H7 (cell line): ENCODE measurements at regions not wholly inside any gene's neighbourhood (a gene's known extent, or its start where the extent isn't known, plus 50 kb on each side); places are given as distances from the start of the nearest gene placed in this dataset.

ENCODE experiments used
- DNase-seq: peaks from one replicate; pipeline ENCODE4 v3.0.0; 2012
- H3K27me3 ChIP-seq: 2 replicates; pipeline ENCODE4 v1.6.0; 2011; ENCODE audit warnings: mild to moderate bottlenecking, low read length; ENCODE audit not compliant: control insufficient read depth, insufficient read depth
- H3K36me3 ChIP-seq: replicated peaks from 2 replicates; pipeline ENCODE4 v1.5.1; 2011; ENCODE audit warnings: low read length; ENCODE audit not compliant: control insufficient read depth, insufficient read depth
- H3K4me3 ChIP-seq: 2 replicates; pipeline ENCODE4 v1.5.1; 2011; ENCODE audit warnings: low read depth, mild to moderate bottlenecking, control low read depth, low read length, moderate library complexity; ENCODE audit not compliant: insufficient read depth

GRCh38 chr10:56599201-56599600 lies 238.1 kb upstream of the ZWINT start:
- no peak overlapping the region for H3K4me3 ChIP-seq
- H3K27me3 ChIP-seq, result no peaks in the 10 kb centered on the region
- no peaks in the 10 kb centered on the region for H3K36me3 ChIP-seq
- no peak for DNase-seq

DNA sequence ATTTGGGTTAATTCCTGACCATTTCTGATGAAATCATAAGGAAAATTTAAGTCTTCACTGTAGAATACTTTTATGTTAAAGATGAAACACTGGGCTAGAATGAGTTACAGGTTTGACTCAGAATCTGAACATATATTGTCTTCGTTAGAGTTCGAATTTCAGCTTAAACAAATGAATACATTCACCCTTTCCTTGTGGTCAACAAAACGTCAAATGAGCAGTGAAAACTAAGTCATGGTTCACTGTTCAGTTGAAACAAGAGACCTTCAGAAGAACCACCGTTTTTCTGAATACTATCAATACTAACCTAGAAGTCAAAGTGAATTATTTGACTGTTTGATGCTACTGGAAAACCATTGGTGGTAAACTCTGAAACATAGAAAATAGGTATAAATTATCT lies 235.2 kb upstream of the ZWINT start:
- Histone ChIP-seq H3K36me3 (no peaks in the 10 kb centered on the region), H3K27me3 (no peaks in the 10 kb centered on the region), H3K4me3 (no peak overlapping the region)
- DNase-seq, result no peak

DNA sequence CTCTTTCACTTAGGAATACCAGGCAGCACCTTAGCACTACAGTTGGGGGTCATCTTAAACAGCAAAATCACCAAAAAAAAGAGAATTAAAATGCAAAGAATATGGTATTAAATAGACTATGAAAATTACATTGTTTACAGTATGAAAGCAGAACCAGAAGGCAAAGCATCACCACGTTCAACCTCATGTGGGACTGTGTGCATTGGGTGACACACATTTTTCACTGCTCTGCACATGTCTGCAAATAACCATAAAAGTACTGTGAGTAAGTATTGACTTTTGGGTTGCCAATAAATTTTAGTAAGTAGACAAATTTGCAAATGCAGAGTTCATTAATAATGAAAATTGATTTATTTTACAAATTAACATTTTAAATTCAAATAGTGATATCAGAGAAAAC lies 232.1 kb upstream of the ZWINT start:
- no peaks in the 10 kb centered on the region for H3K27me3 ChIP-seq
- no peaks in the 10 kb centered on the region for H3K36me3 ChIP-seq
- H3K4me3 ChIP-seq, result no peak overlapping the region
- no peak for DNase-seq

GRCh38 chr10:56586461-56586891 lies 225.4 kb upstream of the ZWINT start:
- peak; percentile 13 for DNase-seq
- Histone ChIP-seq H3K27me3 (no peaks in the 10 kb centered on the region), H3K4me3 (no peak overlapping the region), H3K36me3 (no peaks in the 10 kb centered on the region)

- H3K36me3 ChIP-seq, result no peaks in the 10 kb centered on the region
- no peak overlapping the region for H3K4me3 ChIP-seq
- DNase-seq, result no peak
- H3K27me3 ChIP-seq, result no peaks in the 10 kb centered on the region
These were observed 224.6 kb upstream of the ZWINT start for GRCh38 chr10:56585447-56586171.

DNA sequence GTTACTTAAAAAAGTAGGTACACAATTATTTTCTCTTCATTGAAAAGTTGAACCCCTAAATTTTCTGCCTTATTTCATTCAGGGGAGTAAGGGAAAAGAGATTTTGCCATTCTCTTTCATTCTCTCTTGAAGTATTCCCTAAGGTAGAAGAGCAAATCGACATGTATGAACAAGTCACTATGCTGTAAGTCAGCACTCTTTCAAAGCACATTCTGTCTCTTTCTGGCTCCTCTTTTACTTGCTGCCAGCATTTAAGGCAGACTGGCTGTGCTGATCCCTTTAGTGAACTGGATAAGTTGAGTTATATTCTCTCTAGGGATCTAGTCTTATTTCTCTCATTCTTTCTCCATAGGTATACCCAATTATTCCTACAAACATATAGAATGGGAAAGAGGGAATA lies 222.3 kb upstream of the ZWINT start:
- H3K36me3 ChIP-seq, result no peaks in the 10 kb centered on the region
- no peaks in the 10 kb centered on the region for H3K27me3 ChIP-seq
- H3K4me3 ChIP-seq, result no peak overlapping the region
- DNase-seq, result no peak

DNA sequence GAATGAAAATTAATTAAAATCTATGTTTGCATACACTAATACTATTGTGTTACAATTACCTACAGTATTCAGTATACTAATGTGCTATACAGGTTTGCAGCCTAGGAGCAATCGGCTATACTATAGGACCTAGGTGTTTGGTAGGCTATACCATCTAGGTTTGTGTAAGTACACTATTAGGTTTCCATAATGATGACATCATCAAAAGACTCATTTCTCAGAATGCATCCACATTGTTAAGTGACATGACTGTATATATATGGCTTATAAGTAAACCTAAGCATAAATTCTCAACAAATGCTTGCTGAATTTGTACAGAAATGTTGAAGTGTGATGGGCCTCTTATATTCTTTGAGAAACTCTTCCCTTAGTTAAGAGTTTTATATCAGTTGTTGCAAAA lies 206.5 kb upstream of the ZWINT start:
- no peaks in the 10 kb centered on the region for H3K27me3 ChIP-seq
- DNase-seq, result no peak
- no peaks in the 10 kb centered on the region for H3K36me3 ChIP-seq
- H3K4me3 ChIP-seq, result no peak overlapping the region

GRCh38 chr10:56561336-56561735 lies 200.3 kb upstream of the ZWINT start:
- DNase-seq, result no peak
- Histone ChIP-seq H3K27me3 (no peaks in the 10 kb centered on the region), H3K36me3 (no peaks in the 10 kb centered on the region), H3K4me3 (no peak overlapping the region)

DNA sequence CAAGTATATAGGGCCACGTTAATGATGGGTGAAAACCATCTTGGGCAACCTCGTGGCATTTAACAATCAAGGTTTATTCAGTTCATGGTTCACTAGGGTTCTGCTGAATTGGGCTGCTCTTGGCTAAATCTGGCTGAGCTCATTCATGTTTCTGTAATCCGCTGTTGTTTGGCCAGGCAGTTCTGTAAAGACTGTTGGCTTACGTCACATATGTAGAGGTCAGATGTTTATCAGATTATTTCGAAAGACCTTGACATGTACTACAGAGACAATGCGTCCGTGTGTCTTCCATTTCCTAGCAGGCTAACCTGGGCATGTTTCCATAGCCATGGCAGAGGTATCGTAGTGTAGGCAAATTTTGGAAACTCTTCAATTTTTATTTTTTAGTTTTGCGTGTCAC lies 190.0 kb upstream of the ZWINT start:
- H3K27me3 ChIP-seq, result no peaks in the 10 kb centered on the region
- H3K4me3 ChIP-seq, result no peak overlapping the region
- no peak for DNase-seq
- H3K36me3 ChIP-seq, result no peaks in the 10 kb centered on the region

DNA sequence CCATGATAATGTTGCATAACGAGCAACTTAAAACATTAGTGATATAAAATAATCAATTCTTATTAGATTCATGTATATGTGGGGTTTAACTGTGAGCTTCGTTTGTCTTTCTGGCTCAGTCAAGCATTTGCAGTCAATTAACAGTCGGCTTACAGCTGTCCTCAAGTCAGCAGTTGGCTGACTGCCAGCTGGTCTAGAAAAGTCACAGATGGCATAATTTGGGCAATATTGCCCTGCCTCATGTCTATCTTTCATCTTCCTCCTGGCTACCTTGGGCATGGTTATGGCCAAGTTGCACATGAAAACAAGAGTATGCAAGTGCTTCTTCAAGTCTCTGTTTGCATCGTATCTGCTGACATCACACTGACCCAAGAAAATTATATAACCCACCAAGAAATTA lies 186.1 kb upstream of the ZWINT start:
- DNase-seq, result no peak
- Histone ChIP-seq H3K36me3 (no peaks in the 10 kb centered on the region), H3K27me3 (no peaks in the 10 kb centered on the region)

GRCh38 chr10:56537984-56538383 lies 176.9 kb upstream of the ZWINT start:
- Histone ChIP-seq H3K27me3 (peaks cover 9% of the 10 kb centered on the region; the same call in 1 of the 2 replicates), H3K36me3 (no peaks in the 10 kb centered on the region), H3K4me3 (no peak overlapping the region)
- DNase-seq, result no peak

More for the DNA sequence above, 186.1 kb upstream of the ZWINT start:
- no peak overlapping the region for H3K4me3 ChIP-seq

- Histone ChIP-seq H3K36me3 (no peaks in the 10 kb centered on the region), H3K27me3 (no peaks in the 10 kb centered on the region), H3K4me3 (no peak overlapping the region)
- no peak for DNase-seq
These were observed 161.1 kb upstream of the ZWINT start for GRCh38 chr10:56522166-56522565.

GRCh38 chr10:56508562-56508961 lies 147.5 kb upstream of the ZWINT start:
- no peaks in the 10 kb centered on the region for H3K36me3 ChIP-seq
- H3K27me3 ChIP-seq, result no peaks in the 10 kb centered on the region
- DNase-seq, result no peak
- H3K4me3 ChIP-seq, result no peak overlapping the region

DNA sequence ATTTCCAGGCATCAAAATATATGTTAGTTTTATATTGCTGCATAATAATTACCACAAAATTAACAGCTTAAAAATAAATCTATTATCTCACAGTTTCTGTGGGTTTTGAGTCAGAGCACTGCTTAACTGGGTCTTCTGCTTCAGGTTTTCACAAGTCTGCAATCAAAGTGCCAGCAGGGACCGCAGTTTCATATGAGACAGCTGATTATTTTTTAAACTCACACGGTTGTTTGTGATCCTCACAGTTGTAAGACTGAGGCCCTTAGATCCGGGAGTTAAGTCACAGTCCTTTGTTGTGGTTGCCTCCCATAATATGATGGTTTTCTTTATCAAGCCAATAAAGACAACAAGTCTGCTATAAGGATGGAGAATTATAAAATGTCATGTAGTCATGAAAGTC lies 146.0 kb upstream of the ZWINT start:
- H3K27me3 ChIP-seq, result no peaks in the 10 kb centered on the region
- no peak for DNase-seq
- no peak overlapping the region for H3K4me3 ChIP-seq
- no peaks in the 10 kb centered on the region for H3K36me3 ChIP-seq

GRCh38 chr10:56505555-56505954 lies 144.5 kb upstream of the ZWINT start:
- DNase-seq, result no peak
- no peaks in the 10 kb centered on the region for H3K27me3 ChIP-seq
- H3K4me3 ChIP-seq, result no peak overlapping the region
- no peaks in the 10 kb centered on the region for H3K36me3 ChIP-seq

GRCh38 chr10:56496186-56496486 lies 135.1 kb upstream of the ZWINT start:
- DNase-seq, result no peak
- Histone ChIP-seq H3K4me3 (no peak overlapping the region), H3K36me3 (no peaks in the 10 kb centered on the region), H3K27me3 (no peaks in the 10 kb centered on the region)
